WTC11 (cell line): ENCODE measurements at regions not wholly inside any gene's neighbourhood (a gene's known extent, or its start where the extent isn't known, plus 50 kb on each side); places are given as distances from the start of the nearest gene placed in this dataset.

Experiments used
- ESRRA ChIP-seq: sonication (generic); formaldehyde crosslinking; IDR thresholded peaks from 2 replicates; pipeline ENCODE4 v1.8.1; 2022; ENCODE audit warnings: mild to moderate bottlenecking, missing genetic modification reagents, borderline replicate concordance
- SP1 ChIP-seq: sonication (generic); formaldehyde crosslinking; conservative IDR thresholded peaks from 2 replicates; pipeline ENCODE4 v1.8.1; 2022; ENCODE audit warnings: missing genetic modification reagents
- TF ChIP-seq, protein P1 (sequence below): sonication (generic); formaldehyde crosslinking; IDR thresholded peaks from 2 replicates; pipeline ENCODE4 v1.8.0; 2023; ENCODE audit warnings: missing genetic modification reagents, mild to moderate bottlenecking, borderline replicate concordance
- TF ChIP-seq, protein P2 (sequence below): sonication (generic); formaldehyde crosslinking; IDR thresholded peaks from 2 replicates; pipeline ENCODE4 v1.8.1; 2023; ENCODE audit warnings: mild to moderate bottlenecking, missing genetic modification reagents
- TF ChIP-seq, protein P3 (sequence below): fragments of 200-600 bp; IDR thresholded peaks from 2 replicates; pipeline ENCODE4 v1.8.0; 2022; ENCODE audit warnings: antibody characterized with exemption
- TF ChIP-seq, protein P4 (sequence below): sonication (generic); formaldehyde crosslinking; IDR thresholded peaks from 2 replicates; pipeline ENCODE4 v1.8.1; 2023; ENCODE audit warnings: mild to moderate bottlenecking, missing genetic modification reagents, moderate library complexity

DNA sequence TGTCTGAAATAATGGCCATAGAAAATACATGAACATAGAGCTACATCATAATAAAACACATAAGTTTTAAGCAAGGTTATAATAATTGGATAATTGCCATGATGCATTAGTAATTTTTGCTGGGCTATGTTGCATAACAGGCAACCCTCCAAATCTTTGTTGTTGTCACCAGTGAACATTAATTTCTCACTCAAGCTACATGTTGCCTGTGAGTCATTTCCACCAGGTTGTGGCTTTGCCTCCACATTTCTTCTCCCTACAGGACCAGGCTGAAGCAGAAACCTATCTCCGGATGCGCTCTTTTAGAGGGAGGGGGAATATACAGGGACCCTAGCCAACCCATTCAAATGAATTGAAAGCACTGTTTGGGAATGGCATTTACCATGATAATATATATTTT lies 347.7 kb downstream of the GABRG1 start:
- TF ChIP-seq, protein P1, sequence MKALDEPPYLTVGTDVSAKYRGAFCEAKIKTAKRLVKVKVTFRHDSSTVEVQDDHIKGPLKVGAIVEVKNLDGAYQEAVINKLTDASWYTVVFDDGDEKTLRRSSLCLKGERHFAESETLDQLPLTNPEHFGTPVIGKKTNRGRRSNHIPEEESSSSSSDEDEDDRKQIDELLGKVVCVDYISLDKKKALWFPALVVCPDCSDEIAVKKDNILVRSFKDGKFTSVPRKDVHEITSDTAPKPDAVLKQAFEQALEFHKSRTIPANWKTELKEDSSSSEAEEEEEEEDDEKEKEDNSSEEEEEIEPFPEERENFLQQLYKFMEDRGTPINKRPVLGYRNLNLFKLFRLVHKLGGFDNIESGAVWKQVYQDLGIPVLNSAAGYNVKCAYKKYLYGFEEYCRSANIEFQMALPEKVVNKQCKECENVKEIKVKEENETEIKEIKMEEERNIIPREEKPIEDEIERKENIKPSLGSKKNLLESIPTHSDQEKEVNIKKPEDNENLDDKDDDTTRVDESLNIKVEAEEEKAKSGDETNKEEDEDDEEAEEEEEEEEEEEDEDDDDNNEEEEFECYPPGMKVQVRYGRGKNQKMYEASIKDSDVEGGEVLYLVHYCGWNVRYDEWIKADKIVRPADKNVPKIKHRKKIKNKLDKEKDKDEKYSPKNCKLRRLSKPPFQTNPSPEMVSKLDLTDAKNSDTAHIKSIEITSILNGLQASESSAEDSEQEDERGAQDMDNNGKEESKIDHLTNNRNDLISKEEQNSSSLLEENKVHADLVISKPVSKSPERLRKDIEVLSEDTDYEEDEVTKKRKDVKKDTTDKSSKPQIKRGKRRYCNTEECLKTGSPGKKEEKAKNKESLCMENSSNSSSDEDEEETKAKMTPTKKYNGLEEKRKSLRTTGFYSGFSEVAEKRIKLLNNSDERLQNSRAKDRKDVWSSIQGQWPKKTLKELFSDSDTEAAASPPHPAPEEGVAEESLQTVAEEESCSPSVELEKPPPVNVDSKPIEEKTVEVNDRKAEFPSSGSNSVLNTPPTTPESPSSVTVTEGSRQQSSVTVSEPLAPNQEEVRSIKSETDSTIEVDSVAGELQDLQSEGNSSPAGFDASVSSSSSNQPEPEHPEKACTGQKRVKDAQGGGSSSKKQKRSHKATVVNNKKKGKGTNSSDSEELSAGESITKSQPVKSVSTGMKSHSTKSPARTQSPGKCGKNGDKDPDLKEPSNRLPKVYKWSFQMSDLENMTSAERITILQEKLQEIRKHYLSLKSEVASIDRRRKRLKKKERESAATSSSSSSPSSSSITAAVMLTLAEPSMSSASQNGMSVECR (CRISPR knock-in tag), result no peak
- TF ChIP-seq, protein P2, sequence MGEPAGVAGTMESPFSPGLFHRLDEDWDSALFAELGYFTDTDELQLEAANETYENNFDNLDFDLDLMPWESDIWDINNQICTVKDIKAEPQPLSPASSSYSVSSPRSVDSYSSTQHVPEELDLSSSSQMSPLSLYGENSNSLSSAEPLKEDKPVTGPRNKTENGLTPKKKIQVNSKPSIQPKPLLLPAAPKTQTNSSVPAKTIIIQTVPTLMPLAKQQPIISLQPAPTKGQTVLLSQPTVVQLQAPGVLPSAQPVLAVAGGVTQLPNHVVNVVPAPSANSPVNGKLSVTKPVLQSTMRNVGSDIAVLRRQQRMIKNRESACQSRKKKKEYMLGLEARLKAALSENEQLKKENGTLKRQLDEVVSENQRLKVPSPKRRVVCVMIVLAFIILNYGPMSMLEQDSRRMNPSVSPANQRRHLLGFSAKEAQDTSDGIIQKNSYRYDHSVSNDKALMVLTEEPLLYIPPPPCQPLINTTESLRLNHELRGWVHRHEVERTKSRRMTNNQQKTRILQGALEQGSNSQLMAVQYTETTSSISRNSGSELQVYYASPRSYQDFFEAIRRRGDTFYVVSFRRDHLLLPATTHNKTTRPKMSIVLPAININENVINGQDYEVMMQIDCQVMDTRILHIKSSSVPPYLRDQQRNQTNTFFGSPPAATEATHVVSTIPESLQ, result no peak
- TF ChIP-seq, protein P3, sequence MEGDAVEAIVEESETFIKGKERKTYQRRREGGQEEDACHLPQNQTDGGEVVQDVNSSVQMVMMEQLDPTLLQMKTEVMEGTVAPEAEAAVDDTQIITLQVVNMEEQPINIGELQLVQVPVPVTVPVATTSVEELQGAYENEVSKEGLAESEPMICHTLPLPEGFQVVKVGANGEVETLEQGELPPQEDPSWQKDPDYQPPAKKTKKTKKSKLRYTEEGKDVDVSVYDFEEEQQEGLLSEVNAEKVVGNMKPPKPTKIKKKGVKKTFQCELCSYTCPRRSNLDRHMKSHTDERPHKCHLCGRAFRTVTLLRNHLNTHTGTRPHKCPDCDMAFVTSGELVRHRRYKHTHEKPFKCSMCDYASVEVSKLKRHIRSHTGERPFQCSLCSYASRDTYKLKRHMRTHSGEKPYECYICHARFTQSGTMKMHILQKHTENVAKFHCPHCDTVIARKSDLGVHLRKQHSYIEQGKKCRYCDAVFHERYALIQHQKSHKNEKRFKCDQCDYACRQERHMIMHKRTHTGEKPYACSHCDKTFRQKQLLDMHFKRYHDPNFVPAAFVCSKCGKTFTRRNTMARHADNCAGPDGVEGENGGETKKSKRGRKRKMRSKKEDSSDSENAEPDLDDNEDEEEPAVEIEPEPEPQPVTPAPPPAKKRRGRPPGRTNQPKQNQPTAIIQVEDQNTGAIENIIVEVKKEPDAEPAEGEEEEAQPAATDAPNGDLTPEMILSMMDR, result no peak
- no peak for TF ChIP-seq ESRRA (CRISPR knock-in tag)
- no peak for TF ChIP-seq SP1 (CRISPR knock-in tag)
- TF ChIP-seq, protein P4, sequence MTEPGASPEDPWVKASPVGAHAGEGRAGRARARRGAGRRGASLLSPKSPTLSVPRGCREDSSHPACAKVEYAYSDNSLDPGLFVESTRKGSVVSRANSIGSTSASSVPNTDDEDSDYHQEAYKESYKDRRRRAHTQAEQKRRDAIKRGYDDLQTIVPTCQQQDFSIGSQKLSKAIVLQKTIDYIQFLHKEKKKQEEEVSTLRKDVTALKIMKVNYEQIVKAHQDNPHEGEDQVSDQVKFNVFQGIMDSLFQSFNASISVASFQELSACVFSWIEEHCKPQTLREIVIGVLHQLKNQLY (CRISPR knock-in tag), result no peak
